SK-N-SH treated with all-trans-retinoic acid at 6 μM for 48 hours (cell line): ENCODE measurements at regions not wholly inside any gene's neighbourhood (a gene's known extent, or its start where the extent isn't known, plus 50 kb on each side); places are given as distances from the start of the nearest gene placed in this dataset.

Experiments used
- ATAC-seq: fragments of 200-7000 bp; cut with Tn5 transposase; 3 replicates; pipeline ENCODE4 v1.9.1; 2020; ENCODE audit warnings: mild to moderate bottlenecking, moderate library complexity
- ARNTL ChIP-seq: fragments of 450-650 bp; formaldehyde crosslinking; IDR thresholded peaks from 2 replicates; pipeline ENCODE4 v1.5.0; 2020; ENCODE audit warnings: low read depth, mild to moderate bottlenecking, moderate library complexity, borderline replicate concordance
- BACH2 ChIP-seq: fragments of 250-450 bp; sonication (Bioruptor Pico); IDR thresholded peaks from 2 replicates; pipeline ENCODE4 v1.9.0; 2021; ENCODE audit warnings: mild to moderate bottlenecking, borderline replicate concordance
- CSDC2 ChIP-seq: fragments of 250-450 bp; sonication (Bioruptor Pico); IDR thresholded peaks from 2 replicates; pipeline ENCODE4 v1.5.0; 2020; ENCODE audit warnings: mild to moderate bottlenecking, moderate library complexity
- ESRRG ChIP-seq: fragments of 250-450 bp; sonication (Bioruptor Pico); IDR thresholded peaks from 2 replicates; pipeline ENCODE4 v1.6.1; 2021; ENCODE audit warnings: mild to moderate bottlenecking
- GLIS3 ChIP-seq: fragments of 250-450 bp; sonication (Bioruptor Pico); IDR thresholded peaks from 2 replicates; pipeline ENCODE4 v1.5.0; 2020; ENCODE audit warnings: mild to moderate bottlenecking, moderate library complexity
- ISL1 ChIP-seq: fragments of 250-450 bp; sonication (Bioruptor Pico); IDR thresholded peaks from 2 replicates; pipeline ENCODE4 v2.1.2; 2022; ENCODE audit warnings: mild to moderate bottlenecking, moderate library complexity
- OSR1 ChIP-seq: fragments of 250-450 bp; sonication (Bioruptor Pico); IDR thresholded peaks from 2 replicates; pipeline ENCODE4 v1.8.0; 2022; ENCODE audit warnings: moderate library complexity, mild to moderate bottlenecking, inconsistent platforms
- PPARA ChIP-seq: fragments of 250-450 bp; sonication (Bioruptor Pico); IDR thresholded peaks from 2 replicates; pipeline ENCODE4 v1.5.0; 2020; ENCODE audit warnings: mild to moderate bottlenecking, borderline replicate concordance
- RARB ChIP-seq: fragments of 250-450 bp; sonication (Bioruptor Pico); IDR thresholded peaks from 2 replicates; pipeline ENCODE4 v1.8.0; 2021; ENCODE audit warnings: mild to moderate bottlenecking, moderate library complexity
- SNAI2 ChIP-seq: fragments of 250-450 bp; sonication (Bioruptor Pico); IDR thresholded peaks from 2 replicates; pipeline ENCODE4 v1.5.0; 2020; ENCODE audit warnings: mild to moderate bottlenecking, moderate library complexity
- TCF4 ChIP-seq: fragments of 250-450 bp; sonication (Bioruptor Pico); IDR thresholded peaks from 2 replicates; pipeline ENCODE4 v1.8.0; 2021; ENCODE audit warnings: mild to moderate bottlenecking, moderate library complexity, borderline replicate concordance
- TOX ChIP-seq: fragments of 250-450 bp; sonication (Bioruptor Pico); IDR thresholded peaks from 2 replicates; pipeline ENCODE4 v1.8.0; 2021; ENCODE audit warnings: mild to moderate bottlenecking, moderate library complexity, borderline replicate concordance
- ZC3H10 ChIP-seq: fragments of 250-450 bp; sonication (Bioruptor Pico); IDR thresholded peaks from 2 replicates; pipeline ENCODE4 v1.5.1; 2021; ENCODE audit warnings: mild to moderate bottlenecking, moderate library complexity
- ZFP3 ChIP-seq: fragments of 250-450 bp; sonication (Bioruptor Pico); IDR thresholded peaks from 2 replicates; pipeline ENCODE4 v1.5.0; 2020; ENCODE audit warnings: mild to moderate bottlenecking, moderate library complexity
- ZFP30 ChIP-seq: fragments of 450-650 bp; formaldehyde crosslinking; IDR thresholded peaks from 2 replicates; pipeline ENCODE4 v1.5.0; 2022; ENCODE audit warnings: mild to moderate bottlenecking, moderate library complexity
- ZNF565 ChIP-seq: fragments of 450-650 bp; formaldehyde crosslinking; conservative IDR thresholded peaks from 2 replicates; pipeline ENCODE4 v1.5.0; 2020; ENCODE audit warnings: low read depth, mild to moderate bottlenecking, moderate library complexity
- ZNF70 ChIP-seq: fragments of 450-650 bp; formaldehyde crosslinking; IDR thresholded peaks from 2 replicates; pipeline ENCODE4 v1.5.0; 2020; ENCODE audit warnings: mild to moderate bottlenecking, moderate library complexity
- ZNF8 ChIP-seq: fragments of 450-650 bp; formaldehyde crosslinking; IDR thresholded peaks from 2 replicates; pipeline ENCODE4 v1.5.0; 2020; ENCODE audit warnings: mild to moderate bottlenecking, moderate library complexity
- TF ChIP-seq, protein P1 (sequence below): fragments of 250-450 bp; sonication (Bioruptor Pico); IDR thresholded peaks from 2 replicates; pipeline ENCODE4 v1.5.1; 2021; ENCODE audit warnings: mild to moderate bottlenecking, moderate library complexity
- TF ChIP-seq, protein P2 (sequence below): fragments of 250-450 bp; sonication (Bioruptor Pico); IDR thresholded peaks from 2 replicates; pipeline ENCODE4 v1.8.0; 2020; ENCODE audit warnings: mild to moderate bottlenecking, moderate library complexity, borderline replicate concordance
- TF ChIP-seq, protein P3 (sequence below): fragments of 250-450 bp; sonication (Bioruptor Pico); IDR thresholded peaks from 2 replicates; pipeline ENCODE4 v1.5.0; 2020; ENCODE audit warnings: mild to moderate bottlenecking, moderate library complexity
- TF ChIP-seq, protein P4 (sequence below): fragments of 250-450 bp; sonication (Bioruptor Pico); IDR thresholded peaks from 2 replicates; pipeline ENCODE4 v1.5.1; 2020; ENCODE audit warnings: low read depth, mild to moderate bottlenecking, moderate library complexity
- TF ChIP-seq, protein P5 (sequence below): fragments of 250-450 bp; sonication (Bioruptor Pico); IDR thresholded peaks from 2 replicates; pipeline ENCODE4 v1.8.0; 2021; ENCODE audit warnings: low read depth, mild to moderate bottlenecking, moderate library complexity, borderline replicate concordance

DNA sequence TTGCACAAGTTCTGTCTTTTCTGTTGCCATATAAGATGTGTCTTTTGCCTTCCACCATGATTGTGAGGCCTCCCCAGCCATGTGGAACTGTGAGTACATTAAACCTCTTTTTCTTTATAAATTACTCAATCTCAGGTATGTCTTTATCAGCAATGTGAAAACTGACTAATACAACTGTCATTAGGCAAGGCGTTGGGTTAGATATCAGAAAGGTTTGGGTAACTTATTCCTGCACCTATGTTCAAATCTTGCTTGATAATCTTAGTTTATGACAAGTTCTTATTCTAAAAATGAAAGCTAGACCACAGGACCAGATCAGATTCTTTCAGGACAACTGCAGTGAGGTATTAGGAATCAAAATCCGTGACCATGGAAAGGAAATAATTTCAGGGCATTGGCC is 160.6 kb upstream of the BDNF start:
- ATAC-seq, result no peak
- TF ChIP-seq, protein P1, sequence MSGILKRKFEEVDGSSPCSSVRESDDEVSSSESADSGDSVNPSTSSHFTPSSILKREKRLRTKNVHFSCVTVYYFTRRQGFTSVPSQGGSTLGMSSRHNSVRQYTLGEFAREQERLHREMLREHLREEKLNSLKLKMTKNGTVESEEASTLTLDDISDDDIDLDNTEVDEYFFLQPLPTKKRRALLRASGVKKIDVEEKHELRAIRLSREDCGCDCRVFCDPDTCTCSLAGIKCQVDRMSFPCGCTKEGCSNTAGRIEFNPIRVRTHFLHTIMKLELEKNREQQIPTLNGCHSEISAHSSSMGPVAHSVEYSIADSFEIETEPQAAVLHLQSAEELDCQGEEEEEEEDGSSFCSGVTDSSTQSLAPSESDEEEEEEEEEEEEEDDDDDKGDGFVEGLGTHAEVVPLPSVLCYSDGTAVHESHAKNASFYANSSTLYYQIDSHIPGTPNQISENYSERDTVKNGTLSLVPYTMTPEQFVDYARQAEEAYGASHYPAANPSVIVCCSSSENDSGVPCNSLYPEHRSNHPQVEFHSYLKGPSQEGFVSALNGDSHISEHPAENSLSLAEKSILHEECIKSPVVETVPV (CRISPR knock-in tag), result no peak
- TF ChIP-seq ZC3H10, result no peak
- no peak for TF ChIP-seq SNAI2 (CRISPR knock-in tag)
- no peak for TF ChIP-seq TOX (CRISPR knock-in tag)
- no peak for TF ChIP-seq ISL1 (CRISPR knock-in tag)
- TF ChIP-seq ZNF565 (CRISPR knock-in tag), result no peak
- no peak for TF ChIP-seq ZNF70

DNA sequence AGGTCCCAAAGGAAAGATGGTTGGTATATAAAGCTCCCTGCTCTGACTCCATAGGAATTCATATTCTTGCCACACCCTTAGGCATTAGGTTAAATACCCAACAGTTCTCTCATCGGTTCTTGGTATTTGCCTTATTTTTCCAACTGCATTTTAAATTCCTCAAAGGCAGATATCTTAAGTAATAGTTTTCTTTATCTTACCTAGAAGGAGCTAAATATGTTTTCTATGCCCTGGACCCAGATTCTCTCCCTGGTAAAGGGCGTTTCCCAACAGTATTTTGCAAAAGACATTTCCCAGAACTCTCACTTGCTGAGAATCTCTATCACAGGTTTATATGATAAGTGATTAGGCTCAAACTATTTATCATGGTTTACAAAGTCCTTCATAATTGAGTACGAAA is 158.6 kb upstream of the BDNF start:
- ATAC-seq, result no peak
- no peak for TF ChIP-seq ZNF8 (CRISPR knock-in tag)

DNA sequence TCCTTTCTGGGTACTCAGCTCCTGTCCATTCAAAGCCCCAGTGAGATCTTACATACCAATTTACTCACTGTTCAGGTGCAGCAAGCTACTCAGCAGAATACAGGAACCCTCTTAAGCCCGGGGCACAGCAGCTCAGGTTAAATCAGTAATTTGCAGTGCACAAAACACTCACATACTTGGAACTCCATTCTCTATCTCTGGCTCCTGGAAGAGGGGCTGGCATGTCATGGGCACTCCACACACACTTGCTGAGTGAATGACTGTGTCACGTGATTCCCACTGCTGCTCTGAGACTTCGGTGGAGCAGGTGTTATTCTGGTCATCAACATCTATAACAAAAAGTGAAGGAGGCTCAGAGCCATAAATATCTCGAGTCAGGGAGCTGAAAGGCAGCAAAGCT is 157.3 kb upstream of the BDNF start:
- no peak for TF ChIP-seq ZNF565 (CRISPR knock-in tag)
- TF ChIP-seq SNAI2 (CRISPR knock-in tag), result no peak
- no peak for TF ChIP-seq ZNF70
- TF ChIP-seq, protein P2, sequence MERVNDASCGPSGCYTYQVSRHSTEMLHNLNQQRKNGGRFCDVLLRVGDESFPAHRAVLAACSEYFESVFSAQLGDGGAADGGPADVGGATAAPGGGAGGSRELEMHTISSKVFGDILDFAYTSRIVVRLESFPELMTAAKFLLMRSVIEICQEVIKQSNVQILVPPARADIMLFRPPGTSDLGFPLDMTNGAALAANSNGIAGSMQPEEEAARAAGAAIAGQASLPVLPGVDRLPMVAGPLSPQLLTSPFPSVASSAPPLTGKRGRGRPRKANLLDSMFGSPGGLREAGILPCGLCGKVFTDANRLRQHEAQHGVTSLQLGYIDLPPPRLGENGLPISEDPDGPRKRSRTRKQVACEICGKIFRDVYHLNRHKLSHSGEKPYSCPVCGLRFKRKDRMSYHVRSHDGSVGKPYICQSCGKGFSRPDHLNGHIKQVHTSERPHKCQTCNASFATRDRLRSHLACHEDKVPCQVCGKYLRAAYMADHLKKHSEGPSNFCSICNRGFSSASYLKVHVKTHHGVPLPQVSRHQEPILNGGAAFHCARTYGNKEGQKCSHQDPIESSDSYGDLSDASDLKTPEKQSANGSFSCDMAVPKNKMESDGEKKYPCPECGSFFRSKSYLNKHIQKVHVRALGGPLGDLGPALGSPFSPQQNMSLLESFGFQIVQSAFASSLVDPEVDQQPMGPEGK (CRISPR knock-in tag), result no peak
- TF ChIP-seq OSR1 (CRISPR knock-in tag), result no peak
- no peak for TF ChIP-seq ARNTL (CRISPR knock-in tag)
- TF ChIP-seq BACH2, result no peak
- no peak for TF ChIP-seq PPARA (CRISPR knock-in tag)
- TF ChIP-seq CSDC2 (CRISPR knock-in tag), result no peak
- no peak for TF ChIP-seq GLIS3 (CRISPR knock-in tag)
- no peak for ATAC-seq

DNA sequence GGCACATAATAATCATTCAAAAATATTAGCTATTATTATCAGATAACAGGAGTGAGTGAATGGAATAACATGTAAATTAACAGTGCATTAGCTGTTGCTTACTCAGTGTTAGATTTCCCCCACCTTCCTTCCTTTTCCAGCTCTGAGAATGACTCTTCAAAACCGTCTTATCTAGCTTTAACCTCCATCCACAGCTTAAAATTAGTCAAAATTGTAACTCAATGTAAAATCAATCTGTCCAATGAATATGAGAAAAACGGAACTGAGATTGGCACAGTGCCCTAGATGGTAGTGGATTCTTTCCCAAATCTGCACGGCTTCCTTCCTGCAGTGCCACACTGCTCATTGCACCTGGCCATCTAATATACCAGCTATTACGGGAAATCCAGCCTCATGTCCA is 156.8 kb upstream of the BDNF start:
- TF ChIP-seq TCF4 (CRISPR knock-in tag) (no peak), ZFP30 (no peak), CSDC2 (CRISPR knock-in tag) (no peak), ZNF8 (CRISPR knock-in tag) (no peak), OSR1 (CRISPR knock-in tag) (no peak), PPARA (CRISPR knock-in tag) (no peak), GLIS3 (CRISPR knock-in tag) (no peak), ZNF565 (CRISPR knock-in tag) (no peak), TOX (CRISPR knock-in tag) (no peak), ARNTL (CRISPR knock-in tag) (no peak), ISL1 (CRISPR knock-in tag) (no peak), ZFP3 (CRISPR knock-in tag) (no peak), ESRRG (CRISPR knock-in tag) (no peak), ZNF70 (no peak), BACH2 (no peak), RARB (CRISPR knock-in tag) (no peak)
- TF ChIP-seq, protein P1 (CRISPR knock-in tag), result no peak
- TF ChIP-seq, protein P3, sequence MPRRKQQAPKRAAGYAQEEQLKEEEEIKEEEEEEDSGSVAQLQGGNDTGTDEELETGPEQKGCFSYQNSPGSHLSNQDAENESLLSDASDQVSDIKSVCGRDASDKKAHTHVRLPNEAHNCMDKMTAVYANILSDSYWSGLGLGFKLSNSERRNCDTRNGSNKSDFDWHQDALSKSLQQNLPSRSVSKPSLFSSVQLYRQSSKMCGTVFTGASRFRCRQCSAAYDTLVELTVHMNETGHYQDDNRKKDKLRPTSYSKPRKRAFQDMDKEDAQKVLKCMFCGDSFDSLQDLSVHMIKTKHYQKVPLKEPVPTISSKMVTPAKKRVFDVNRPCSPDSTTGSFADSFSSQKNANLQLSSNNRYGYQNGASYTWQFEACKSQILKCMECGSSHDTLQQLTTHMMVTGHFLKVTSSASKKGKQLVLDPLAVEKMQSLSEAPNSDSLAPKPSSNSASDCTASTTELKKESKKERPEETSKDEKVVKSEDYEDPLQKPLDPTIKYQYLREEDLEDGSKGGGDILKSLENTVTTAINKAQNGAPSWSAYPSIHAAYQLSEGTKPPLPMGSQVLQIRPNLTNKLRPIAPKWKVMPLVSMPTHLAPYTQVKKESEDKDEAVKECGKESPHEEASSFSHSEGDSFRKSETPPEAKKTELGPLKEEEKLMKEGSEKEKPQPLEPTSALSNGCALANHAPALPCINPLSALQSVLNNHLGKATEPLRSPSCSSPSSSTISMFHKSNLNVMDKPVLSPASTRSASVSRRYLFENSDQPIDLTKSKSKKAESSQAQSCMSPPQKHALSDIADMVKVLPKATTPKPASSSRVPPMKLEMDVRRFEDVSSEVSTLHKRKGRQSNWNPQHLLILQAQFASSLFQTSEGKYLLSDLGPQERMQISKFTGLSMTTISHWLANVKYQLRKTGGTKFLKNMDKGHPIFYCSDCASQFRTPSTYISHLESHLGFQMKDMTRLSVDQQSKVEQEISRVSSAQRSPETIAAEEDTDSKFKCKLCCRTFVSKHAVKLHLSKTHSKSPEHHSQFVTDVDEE (CRISPR knock-in tag), result no peak
- TF ChIP-seq, protein P4, sequence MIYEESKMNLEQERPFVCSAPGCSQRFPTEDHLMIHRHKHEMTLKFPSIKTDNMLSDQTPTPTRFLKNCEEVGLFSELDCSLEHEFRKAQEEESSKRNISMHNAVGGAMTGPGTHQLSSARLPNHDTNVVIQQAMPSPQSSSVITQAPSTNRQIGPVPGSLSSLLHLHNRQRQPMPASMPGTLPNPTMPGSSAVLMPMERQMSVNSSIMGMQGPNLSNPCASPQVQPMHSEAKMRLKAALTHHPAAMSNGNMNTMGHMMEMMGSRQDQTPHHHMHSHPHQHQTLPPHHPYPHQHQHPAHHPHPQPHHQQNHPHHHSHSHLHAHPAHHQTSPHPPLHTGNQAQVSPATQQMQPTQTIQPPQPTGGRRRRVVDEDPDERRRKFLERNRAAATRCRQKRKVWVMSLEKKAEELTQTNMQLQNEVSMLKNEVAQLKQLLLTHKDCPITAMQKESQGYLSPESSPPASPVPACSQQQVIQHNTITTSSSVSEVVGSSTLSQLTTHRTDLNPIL (CRISPR knock-in tag), result no peak
- TF ChIP-seq, protein P5, sequence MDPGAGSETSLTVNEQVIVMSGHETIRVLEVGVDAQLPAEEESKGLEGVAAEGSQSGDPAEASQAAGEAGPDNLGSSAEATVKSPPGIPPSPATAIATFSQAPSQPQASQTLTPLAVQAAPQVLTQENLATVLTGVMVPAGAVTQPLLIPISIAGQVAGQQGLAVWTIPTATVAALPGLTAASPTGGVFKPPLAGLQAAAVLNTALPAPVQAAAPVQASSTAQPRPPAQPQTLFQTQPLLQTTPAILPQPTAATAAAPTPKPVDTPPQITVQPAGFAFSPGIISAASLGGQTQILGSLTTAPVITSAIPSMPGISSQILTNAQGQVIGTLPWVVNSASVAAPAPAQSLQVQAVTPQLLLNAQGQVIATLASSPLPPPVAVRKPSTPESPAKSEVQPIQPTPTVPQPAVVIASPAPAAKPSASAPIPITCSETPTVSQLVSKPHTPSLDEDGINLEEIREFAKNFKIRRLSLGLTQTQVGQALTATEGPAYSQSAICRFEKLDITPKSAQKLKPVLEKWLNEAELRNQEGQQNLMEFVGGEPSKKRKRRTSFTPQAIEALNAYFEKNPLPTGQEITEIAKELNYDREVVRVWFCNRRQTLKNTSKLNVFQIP, result no peak
- TF ChIP-seq, all 23 proteins: peak for 0
- no peak for ATAC-seq
